Uterus (tissue), 2 donors: ENCODE measurements at regions not wholly inside any gene's neighbourhood (a gene's known extent, or its start where the extent isn't known, plus 50 kb on each side); places are given as distances from the start of the nearest gene placed in this dataset.

Source experiments
- POLR2A ChIP-seq, 2 donors: fragments of 450-650 bp; IDR thresholded peaks; one replicate each; pipeline ENCODE4 v1.6.1; 2016; ENCODE audit warnings: antibody characterized with exemption in 2 of 2, mild to moderate bottlenecking in 1 of 2, moderate library complexity in 1 of 2
- TF ChIP-seq, protein P1 (sequence below), 4 experiments: fragments of 200-600 bp in 2 of 4; fragments of 450-650 bp in 2 of 4; sonication (generic) in 2 of 4; IDR thresholded peaks; one replicate each; pipeline ENCODE4 v1.5.1; 2016 to 2019; ENCODE audit warnings: antibody characterized with exemption in 4 of 4, mild to moderate bottlenecking in 2 of 4, moderate library complexity in 1 of 4

DNA sequence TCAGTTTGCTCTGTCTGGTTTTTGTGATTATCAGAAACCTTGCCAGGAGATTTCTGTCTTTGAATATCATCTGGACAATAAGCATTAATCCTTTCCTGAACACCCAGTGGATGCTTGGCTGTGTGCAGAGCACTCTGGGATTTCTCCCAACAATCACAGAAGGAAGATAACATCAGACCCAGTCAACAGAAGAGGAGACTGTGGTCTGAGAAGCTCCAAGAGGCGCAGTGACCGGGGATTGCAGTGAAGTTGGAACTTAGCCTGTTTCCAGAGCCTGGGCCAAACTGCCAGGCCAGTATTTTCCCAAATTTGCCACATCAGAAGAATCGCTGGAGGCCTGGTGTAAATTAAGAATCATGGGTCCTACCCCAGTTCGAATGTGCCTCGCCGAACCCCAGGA, 264.7 kb downstream of the C16orf95 start:
- TF ChIP-seq POLR2A (IDR thresholded peaks at IDR 0.05), result no peak
- TF ChIP-seq, protein P1, sequence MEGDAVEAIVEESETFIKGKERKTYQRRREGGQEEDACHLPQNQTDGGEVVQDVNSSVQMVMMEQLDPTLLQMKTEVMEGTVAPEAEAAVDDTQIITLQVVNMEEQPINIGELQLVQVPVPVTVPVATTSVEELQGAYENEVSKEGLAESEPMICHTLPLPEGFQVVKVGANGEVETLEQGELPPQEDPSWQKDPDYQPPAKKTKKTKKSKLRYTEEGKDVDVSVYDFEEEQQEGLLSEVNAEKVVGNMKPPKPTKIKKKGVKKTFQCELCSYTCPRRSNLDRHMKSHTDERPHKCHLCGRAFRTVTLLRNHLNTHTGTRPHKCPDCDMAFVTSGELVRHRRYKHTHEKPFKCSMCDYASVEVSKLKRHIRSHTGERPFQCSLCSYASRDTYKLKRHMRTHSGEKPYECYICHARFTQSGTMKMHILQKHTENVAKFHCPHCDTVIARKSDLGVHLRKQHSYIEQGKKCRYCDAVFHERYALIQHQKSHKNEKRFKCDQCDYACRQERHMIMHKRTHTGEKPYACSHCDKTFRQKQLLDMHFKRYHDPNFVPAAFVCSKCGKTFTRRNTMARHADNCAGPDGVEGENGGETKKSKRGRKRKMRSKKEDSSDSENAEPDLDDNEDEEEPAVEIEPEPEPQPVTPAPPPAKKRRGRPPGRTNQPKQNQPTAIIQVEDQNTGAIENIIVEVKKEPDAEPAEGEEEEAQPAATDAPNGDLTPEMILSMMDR (IDR thresholded peaks at IDR 0.05), result no peak
